KBM-7 (cell line): ENCODE measurements at regions not wholly inside any gene's neighbourhood (a gene's known extent, or its start where the extent isn't known, plus 50 kb on each side); places are given as distances from the start of the nearest gene placed in this dataset.
A peak's percentile ranks its signal among the peaks of the same experiment; 100 is the strongest.
"Not testable (repeated sequence)": the region's sequence is repeated elsewhere in the genome, so short reads cannot be mapped to it uniquely, and the experiment has no call there.

Experiments used
- DNase-seq: peaks from one replicate; pipeline ENCODE4 v3.0.0-alpha.2; 2015
- in situ Hi-C: fragments of 300-500 bp; cut with MboI; formaldehyde crosslinking; loops from 2 replicates; pipeline ENCODE4 v1.14.3; 2020; ENCODE audit warnings: low sequenced_read_pairs, low pct_unique_long_range_greater_than_20kb, mixed read lengths

- in situ Hi-C loops = no loop called here
- no peak for DNase-seq
Observed at GRCh38 chr5:88093765-88094164, 174.9 kb downstream of the TMEM161B start.

- DNase-seq = no peak
- in situ Hi-C loops = no loop called here
Observed at GRCh38 chr5:88092958-88093605, 175.6 kb downstream of the TMEM161B start.

- in situ Hi-C loops = no loop called here
- no peak for DNase-seq
Observed at GRCh38 chr5:88092358-88092757, 176.3 kb downstream of the TMEM161B start.

- DNase-seq = no peak
Observed at GRCh38 chr5:88090506-88090905, 178.1 kb downstream of the TMEM161B start.

GRCh38 chr5:88089719-88090390 lies 178.8 kb downstream of the TMEM161B start:
- DNase-seq = no peak
- in situ Hi-C loops = no loop called here

More at GRCh38 chr5:88090506-88090905, 178.1 kb downstream of the TMEM161B start:
- in situ Hi-C loops = no loop called here

GRCh38 chr5:88085462-88085861 lies 183.2 kb downstream of the TMEM161B start:
- DNase-seq = no peak
- in situ Hi-C loops = no loop called here

- no peak for DNase-seq
Observed at GRCh38 chr5:88081877-88082276, 186.8 kb downstream of the TMEM161B start.

GRCh38 chr5:88063813-88064212 lies 204.8 kb downstream of the TMEM161B start:
- no peak for DNase-seq
- in situ Hi-C loops = no loop called here

More at GRCh38 chr5:88081877-88082276, 186.8 kb downstream of the TMEM161B start:
- in situ Hi-C loops = no loop called here

- in situ Hi-C loops = no loop called here
- no peak for DNase-seq
Observed at GRCh38 chr5:88060194-88060593, 208.5 kb downstream of the TMEM161B start.

- no peak for DNase-seq
- in situ Hi-C loops = no loop called here
Observed at GRCh38 chr5:88058625-88059024, 210.0 kb downstream of the TMEM161B start.

- in situ Hi-C loops, DNase-seq: not testable (repeated sequence)
Observed at GRCh38 chr5:88052468-88052867, 216.2 kb downstream of the TMEM161B start.

GRCh38 chr5:88051148-88051547 lies 217.5 kb downstream of the TMEM161B start:
- no peak for DNase-seq
- in situ Hi-C loops = no loop called here

- DNase-seq = no peak
- in situ Hi-C loops = no loop called here
Observed at GRCh38 chr5:88049737-88050136, 218.9 kb downstream of the TMEM161B start.

GRCh38 chr5:88049156-88049555 lies 219.5 kb downstream of the TMEM161B start:
- in situ Hi-C loops = no loop called here

GRCh38 chr5:88045931-88046461 lies 222.6 kb downstream of the TMEM161B start:
- in situ Hi-C loops = no loop called here
- DNase-seq = no peak

More at GRCh38 chr5:88049156-88049555, 219.5 kb downstream of the TMEM161B start:
- no peak for DNase-seq

- DNase-seq = no peak
- in situ Hi-C loops = no loop called here
Observed at GRCh38 chr5:88045165-88045564, 223.5 kb downstream of the TMEM161B start.

GRCh38 chr5:88034520-88034919 lies 234.1 kb downstream of the TMEM161B start:
- in situ Hi-C loops = no loop called here
- DNase-seq = no peak

GRCh38 chr5:88033191-88033590 lies 235.5 kb downstream of the TMEM161B start:
- DNase-seq = no peak
- in situ Hi-C loops = no loop called here

- in situ Hi-C loops = no loop called here
- no peak for DNase-seq
Observed at GRCh38 chr5:88029011-88029410, 239.6 kb downstream of the TMEM161B start.

- in situ Hi-C loops = no loop called here
Observed at GRCh38 chr5:88021141-88021540, 247.5 kb downstream of the TMEM161B start.

More at GRCh38 chr5:88021141-88021540, 247.5 kb downstream of the TMEM161B start:
- peak; percentile 1 for DNase-seq
